HCT116 (cell line): ENCODE measurements at regions not wholly inside any gene's neighbourhood (a gene's known extent, or its start where the extent isn't known, plus 50 kb on each side); places are given as distances from the start of the nearest gene placed in this dataset.

ENCODE experiments used
- ATAC-seq: fragments of 200-7000 bp; cut with Tn5 transposase; 2 replicates; pipeline ENCODE4 v1.9.1; 2020; ENCODE audit warnings: mild to moderate bottlenecking, moderate library complexity
- BruUV-seq: library from RNA; stranded (reverse); fragments of 400-500 nt; replicated peaks from 2 replicates; lab custom pipeline; 2021; lab: Mats Ljungman, UMichigan
- CTCF ChIA-PET: fragments of 300-600 bp; sonication (Branson Sonifier 250); formaldehyde crosslinking; loops from one replicate; lab custom pipeline; 2021; ENCODE audit warnings: antibody characterized with exemption; lab: Charles Lee
- POLR2A ChIA-PET: fragments of 300-600, 350-600 bp; sonication (Branson Sonifier 250); formaldehyde crosslinking; loops from one replicate; lab custom pipeline; 2021; ENCODE audit warnings: antibody characterized with exemption; lab: Charles Lee
- RAD21 ChIA-PET, 2 experiments: fragments of 300-600 bp; sonication (Branson Sonifier 250); formaldehyde crosslinking; loops; one replicate each; lab custom pipeline; 2023; ENCODE audit warnings: low total read pairs in 2 of 2; ENCODE audit not compliant: uncharacterized antibody in 2 of 2, unreplicated experiment in 2 of 2, low non-redundant PET in 1 of 2; lab: Charles Lee
- DNase-seq: peaks from one replicate; pipeline ENCODE4 v3.0.0-alpha.2; 2010; ENCODE audit warnings: low read depth, low spot score
- H2AFZ ChIP-seq: fragments of 200-600 bp; shearing (Covaris generic), sonication (generic); 2 replicates; pipeline ENCODE4 v1.6.1; 2017; ENCODE audit warnings: low read depth, mixed run types, mixed read lengths, antibody characterized with exemption, low read length; ENCODE audit not compliant: poor library complexity, severe bottlenecking
- H3K27ac ChIP-seq: 2 replicates; pipeline ENCODE4 v1.5.1; 2012; ENCODE audit warnings: low read depth, low read length
- H3K27me3 ChIP-seq: fragments of 200-600 bp; sonication (generic); 2 replicates; pipeline ENCODE4 v1.6.1; 2016; ENCODE audit warnings: mixed run types, low read length, mixed read lengths; ENCODE audit not compliant: insufficient read depth
- H3K36me3 ChIP-seq, 2 experiments: fragments of 200-500 bp in 1 of 2; fragments of 200-600 bp in 1 of 2; sonication (Bioruptor generic) in 1 of 2; sonication (generic) in 1 of 2; 2 replicates each; pipeline versions ENCODE4 v1.5.1 to v1.6.1; 2014 to 2016; ENCODE audit warnings: low read length in 2 of 2, inconsistent platforms in 1 of 2, mixed read lengths in 1 of 2, mixed run types in 1 of 2; ENCODE audit not compliant: insufficient read depth in 2 of 2, control insufficient read depth in 1 of 2
- H3K4me1 ChIP-seq, 2 experiments: fragments of 200-600 bp in 1 of 2; sonication (generic) in 1 of 2; 2 replicates each; pipeline versions ENCODE4 v1.5.1 to v1.6.1; 2012 to 2017; ENCODE audit warnings: low read length in 2 of 2, inconsistent platforms in 1 of 2, mild to moderate bottlenecking in 1 of 2, mixed read lengths in 1 of 2, mixed run types in 1 of 2, moderate library complexity in 1 of 2; ENCODE audit not compliant: insufficient read depth in 2 of 2, control insufficient read depth in 1 of 2
- H3K4me2 ChIP-seq: fragments of 200-600 bp; sonication (generic); 2 replicates; pipeline ENCODE4 v1.6.1; 2017; ENCODE audit warnings: mixed run types, low read length, mixed read lengths
- H3K4me3 ChIP-seq, 2 experiments: fragments of 200-600 bp in 1 of 2; sonication (generic) in 1 of 2; replicated peaks in 1 of 2; 2 replicates each; pipeline ENCODE4 v1.5.1; 2011 to 2016; ENCODE audit warnings: low read length in 2 of 2, control low read depth in 1 of 2, low read depth in 1 of 2, mild to moderate bottlenecking in 1 of 2, mixed read lengths in 1 of 2, mixed run types in 1 of 2
- H3K79me2 ChIP-seq: fragments of 200-600 bp; sonication (generic); 2 replicates; pipeline ENCODE4 v1.6.1; 2017; ENCODE audit warnings: mild to moderate bottlenecking, mixed run types, low read length, moderate library complexity, mixed read lengths; ENCODE audit not compliant: insufficient read depth
- H3K9ac ChIP-seq: fragments of 200-600 bp; sonication (generic); 2 replicates; pipeline ENCODE4 v1.6.1; 2016; ENCODE audit warnings: low read length, mixed read lengths
- H3K9me2 ChIP-seq: fragments of 200-600 bp; sonication (generic), shearing (Covaris generic); 2 replicates; pipeline ENCODE4 v1.6.1; 2017; ENCODE audit warnings: mixed run types, mild to moderate bottlenecking, moderate library complexity; ENCODE audit not compliant: insufficient read depth
- H3K9me3 ChIP-seq, 2 experiments: fragments of 200-500 bp in 1 of 2; fragments of 200-600 bp in 1 of 2; sonication (Bioruptor generic) in 1 of 2; sonication (generic) in 1 of 2; 2 replicates each; pipeline ENCODE4 v1.6.1; 2014 to 2017; ENCODE audit warnings: low read length in 2 of 2, mixed read lengths in 2 of 2, inconsistent platforms in 1 of 2, low read depth in 1 of 2, mild to moderate bottlenecking in 1 of 2, mixed run types in 1 of 2, moderate library complexity in 1 of 2; ENCODE audit not compliant: control insufficient read depth in 1 of 2, insufficient read depth in 1 of 2
- H4K20me1 ChIP-seq: fragments of 200-600 bp; sonication (generic), shearing (Covaris generic); 2 replicates; pipeline ENCODE4 v1.6.1; 2017; ENCODE audit warnings: mixed run types, mild to moderate bottlenecking, moderate library complexity; ENCODE audit not compliant: insufficient read depth
- ATF3 ChIP-seq: IDR thresholded peaks from 2 replicates; pipeline ENCODE4 v1.6.1; 2012
- CBX3 ChIP-seq: IDR thresholded peaks from 2 replicates; pipeline ENCODE4 v1.6.1; 2012; ENCODE audit warnings: low read depth
- CTCF ChIP-seq, 3 experiments: fragments of 200-600 bp in 1 of 3; sonication (generic) in 1 of 3; IDR thresholded peaks in 2 of 3; conservative IDR thresholded peaks in 1 of 3; 2 replicates each; pipeline ENCODE4 v1.5.1; 2012 to 2017; ENCODE audit warnings: low read depth in 2 of 3, low read length in 2 of 3, antibody characterized with exemption in 1 of 3, borderline replicate concordance in 1 of 3, control low read depth in 1 of 3, mild to moderate bottlenecking in 1 of 3, mixed read lengths in 1 of 3, mixed run types in 1 of 3, moderate library complexity in 1 of 3; ENCODE audit not compliant: insufficient read depth in 1 of 3
- ELF1 ChIP-seq: IDR thresholded peaks from 2 replicates; pipeline ENCODE4 v1.6.1; 2012; ENCODE audit warnings: low read depth, borderline replicate concordance
- EZH2 ChIP-seq: fragments of 200-600 bp; sonication (generic); IDR thresholded peaks from 2 replicates; pipeline ENCODE4 v1.6.1; 2017; ENCODE audit warnings: antibody characterized with exemption, mixed run types
- EZH2phosphoT487 ChIP-seq: fragments of 200-600 bp; IDR thresholded peaks from 2 replicates; pipeline ENCODE4 v1.6.1; 2018; ENCODE audit warnings: antibody characterized with exemption, borderline replicate concordance
- FOSL1 ChIP-seq: IDR thresholded peaks from 2 replicates; pipeline ENCODE4 v1.6.1; 2012; ENCODE audit warnings: low read depth
- POLR2AphosphoS5 ChIP-seq: IDR thresholded peaks from 2 replicates; pipeline ENCODE4 v1.6.1; 2011; ENCODE audit warnings: mild to moderate bottlenecking, low read depth, low read length, moderate library complexity
- RAD21 ChIP-seq: IDR thresholded peaks from 2 replicates; pipeline ENCODE4 v1.6.1; 2012; ENCODE audit warnings: low read depth, mild to moderate bottlenecking
- SP1 ChIP-seq: IDR thresholded peaks from 2 replicates; pipeline ENCODE4 v1.6.1; 2012; ENCODE audit warnings: low read depth
- TCF7L2 ChIP-seq: IDR thresholded peaks from 2 replicates; pipeline ENCODE4 v1.7.0; 2011; ENCODE audit warnings: borderline replicate concordance, inconsistent platforms; ENCODE audit not compliant: insufficient read depth, insufficient read length; ENCODE audit errors: extremely low read depth
- YY1 ChIP-seq: IDR thresholded peaks from 2 replicates; pipeline ENCODE4 v1.6.1; 2011; ENCODE audit warnings: low read length, low read depth, moderate library complexity, mild to moderate bottlenecking; ENCODE audit not compliant: insufficient replicate concordance; ENCODE audit errors: extremely low read depth
- ZBTB33 ChIP-seq: IDR thresholded peaks from 2 replicates; pipeline ENCODE4 v1.6.1; 2011; ENCODE audit warnings: mild to moderate bottlenecking, low read length, moderate library complexity; ENCODE audit not compliant: insufficient replicate concordance; ENCODE audit errors: extremely low read depth
- ZFX ChIP-seq: fragments of 450-650 bp; IDR thresholded peaks from 2 replicates; pipeline ENCODE4 v1.6.1; 2017
- ZNF274 ChIP-seq: fragments of 200-500 bp; sonication (Bioruptor generic); IDR thresholded peaks from 2 replicates; pipeline ENCODE4 v1.6.1; 2014; ENCODE audit warnings: mild to moderate bottlenecking, low read depth, low read length, inconsistent platforms
- intact Hi-C: fragments of 100-400 bp; cut with micrococcal nuclease; formaldehyde crosslinking; loops from 2 replicates; pipeline ENCODE4 v1.10.0; 2022
- TF ChIP-seq, protein P1 (sequence below): IDR thresholded peaks from 2 replicates; pipeline ENCODE4 v1.6.1; 2012

DNA sequence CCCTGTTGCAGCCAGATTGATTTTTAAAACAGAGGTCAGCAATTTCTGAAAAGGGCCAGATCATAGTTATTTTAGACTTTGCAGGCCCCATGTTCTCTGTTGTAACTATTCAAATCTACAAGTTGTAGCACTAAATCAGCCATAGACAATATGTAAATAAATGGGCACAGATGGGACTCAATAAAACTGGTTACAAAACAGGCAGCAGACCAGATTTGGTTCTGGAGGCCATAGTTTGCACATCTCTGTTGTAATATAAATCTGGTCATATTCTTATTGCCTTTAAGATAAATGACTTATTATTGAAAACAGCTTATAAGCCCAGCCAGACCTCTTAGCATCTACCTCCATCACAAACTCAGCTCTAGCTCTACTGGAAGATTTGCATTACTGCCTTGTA is 114.0 kb upstream of the ARG1 start:
- Histone ChIP-seq H3K9me3 (no peaks in the 10 kb centered on the region), H3K27ac (no peak overlapping the region), H3K27me3 (no peaks in the 10 kb centered on the region), H3K36me3 (no peaks in the 10 kb centered on the region), H3K79me2 (no peaks in the 10 kb centered on the region), H3K9me2 (no peaks in the 10 kb centered on the region), H3K9ac (no peak overlapping the region), H3K4me2 (no peak overlapping the region), H2AFZ (no peak overlapping the region), H4K20me1 (no peaks in the 10 kb centered on the region), H3K4me3 (no peak overlapping the region)
- intact Hi-C loops: no loop called here
- RAD21 ChIA-PET: no interaction called here
- ATAC-seq: no peak
- DNase-seq: no peak
- TF ChIP-seq YY1: no peak
- no peak for TF ChIP-seq TCF7L2
- TF ChIP-seq ZFX: no peak
- TF ChIP-seq, protein P1, sequence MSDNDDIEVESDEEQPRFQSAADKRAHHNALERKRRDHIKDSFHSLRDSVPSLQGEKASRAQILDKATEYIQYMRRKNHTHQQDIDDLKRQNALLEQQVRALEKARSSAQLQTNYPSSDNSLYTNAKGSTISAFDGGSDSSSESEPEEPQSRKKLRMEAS: no peak
- TF ChIP-seq POLR2AphosphoS5: no peak
- TF ChIP-seq CBX3: no peak
- TF ChIP-seq ELF1: no peak
- no peak for TF ChIP-seq SP1
- TF ChIP-seq FOSL1: no peak
- TF ChIP-seq, all 23 proteins: peak for 0
- no peaks in the 10 kb centered on the region for H3K4me1 ChIP-seq
- BruUV-seq: no TSS peak
- CTCF ChIA-PET: interaction anchor here (0.9 kb wide), 1 partner anchor 12 kb away, joined by 4 read pairs; no protein-coding TSS in a partner anchor
- POLR2A ChIA-PET: no interaction called here

DNA sequence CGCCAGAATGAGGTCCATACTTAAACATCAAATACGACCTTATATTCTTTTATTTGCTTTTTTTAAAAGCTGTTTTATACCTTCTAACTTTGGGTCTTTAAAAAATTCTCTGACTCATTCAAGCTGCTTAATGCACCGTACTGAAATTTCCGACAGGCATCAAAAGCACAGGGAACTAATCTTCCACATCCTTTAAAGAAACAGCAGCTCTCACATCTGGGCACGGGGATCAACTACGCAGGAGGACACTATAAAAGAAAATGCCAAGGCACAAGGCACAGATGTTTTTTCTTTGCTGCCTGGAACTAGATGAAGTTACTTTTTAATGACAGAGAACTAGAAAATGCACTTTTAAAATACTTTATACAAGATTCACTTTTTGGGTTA is 112.4 kb upstream of the ARG1 start:
- H4K20me1 ChIP-seq: no peaks in the 10 kb centered on the region
- POLR2A ChIA-PET: no interaction called here
- no peak for TF ChIP-seq RAD21
- no peak for TF ChIP-seq TCF7L2
- TF ChIP-seq EZH2phosphoT487: no peak
- no peak for TF ChIP-seq FOSL1
- TF ChIP-seq ZBTB33: no peak
- TF ChIP-seq POLR2AphosphoS5: no peak
- no peak for TF ChIP-seq CTCF (IDR thresholded peaks at IDR 0.05 in 2 of 3, conservative IDR thresholded peaks at IDR 0.05 in 1 of 3; ENCODE audit: borderline replicate concordance in 1 of 3, insufficient read depth in 1 of 3, low read depth in 2 of 3, low read length in 2 of 3)
- no peak for TF ChIP-seq SP1
- TF ChIP-seq ELF1: no peak
- no peak for TF ChIP-seq ATF3
- TF ChIP-seq EZH2: no peak
- TF ChIP-seq ZNF274: no peak
- no TSS peak for BruUV-seq
- no peaks in the 10 kb centered on the region for H3K4me1 ChIP-seq
- no peak for DNase-seq
- no peak overlapping the region for H3K27ac ChIP-seq
- no peaks in the 10 kb centered on the region for H3K79me2 ChIP-seq
- no peak for ATAC-seq
- H3K27me3 ChIP-seq: no peaks in the 10 kb centered on the region
- no peaks in the 10 kb centered on the region for H3K9me3 ChIP-seq
- CTCF ChIA-PET: no interaction called here
- no peak overlapping the region for H3K4me3 ChIP-seq
- H2AFZ ChIP-seq: no peak overlapping the region
- intact Hi-C loops: no loop called here
- no peaks in the 10 kb centered on the region for H3K36me3 ChIP-seq
- no peak overlapping the region for H3K4me2 ChIP-seq
- RAD21 ChIA-PET: no interaction called here
- no peaks in the 10 kb centered on the region for H3K9me2 ChIP-seq
- no peak overlapping the region for H3K9ac ChIP-seq
